Nephron (organoid): ENCODE measurements at regions not wholly inside any gene's neighbourhood (a gene's known extent, or its start where the extent isn't known, plus 50 kb on each side); places are given as distances from the start of the nearest gene placed in this dataset.

ENCODE experiments used
- H3K27ac Mint-ChIP-seq, 3 experiments: 2 replicates each; pipeline ENCODE4 v1.8.0; 2020; ENCODE audit warnings: mixed read lengths in 3 of 3, mild to moderate bottlenecking in 2 of 3, moderate library complexity in 1 of 3
- H3K27me3 Mint-ChIP-seq: 2 replicates; pipeline ENCODE4 v1.8.0; 2021; ENCODE audit warnings: low read depth, mild to moderate bottlenecking, moderate library complexity, mixed read lengths
- H3K36me3 Mint-ChIP-seq: 2 replicates; pipeline ENCODE4 v1.8.0; 2020; ENCODE audit warnings: low read depth, mixed read lengths
- H3K4me1 Mint-ChIP-seq: 2 replicates; pipeline ENCODE4 v1.8.0; 2020; ENCODE audit warnings: mixed read lengths
- H3K4me3 Mint-ChIP-seq, 3 experiments: 2 replicates each; pipeline ENCODE4 v1.8.0; 2020; ENCODE audit warnings: mild to moderate bottlenecking in 3 of 3, mixed read lengths in 3 of 3, moderate library complexity in 2 of 3
- H3K9me3 Mint-ChIP-seq: 2 replicates; pipeline ENCODE4 v1.8.0; 2020; ENCODE audit warnings: mixed read lengths
- TF ChIP-seq, protein P1 (sequence below), 3 experiments: fragments of 200-600 bp; sonication (generic); IDR thresholded peaks; one replicate each; pipeline ENCODE4 v1.5.0; 2021; ENCODE audit warnings: antibody characterized with exemption in 3 of 3; ENCODE audit not compliant: unreplicated experiment in 3 of 3

DNA sequence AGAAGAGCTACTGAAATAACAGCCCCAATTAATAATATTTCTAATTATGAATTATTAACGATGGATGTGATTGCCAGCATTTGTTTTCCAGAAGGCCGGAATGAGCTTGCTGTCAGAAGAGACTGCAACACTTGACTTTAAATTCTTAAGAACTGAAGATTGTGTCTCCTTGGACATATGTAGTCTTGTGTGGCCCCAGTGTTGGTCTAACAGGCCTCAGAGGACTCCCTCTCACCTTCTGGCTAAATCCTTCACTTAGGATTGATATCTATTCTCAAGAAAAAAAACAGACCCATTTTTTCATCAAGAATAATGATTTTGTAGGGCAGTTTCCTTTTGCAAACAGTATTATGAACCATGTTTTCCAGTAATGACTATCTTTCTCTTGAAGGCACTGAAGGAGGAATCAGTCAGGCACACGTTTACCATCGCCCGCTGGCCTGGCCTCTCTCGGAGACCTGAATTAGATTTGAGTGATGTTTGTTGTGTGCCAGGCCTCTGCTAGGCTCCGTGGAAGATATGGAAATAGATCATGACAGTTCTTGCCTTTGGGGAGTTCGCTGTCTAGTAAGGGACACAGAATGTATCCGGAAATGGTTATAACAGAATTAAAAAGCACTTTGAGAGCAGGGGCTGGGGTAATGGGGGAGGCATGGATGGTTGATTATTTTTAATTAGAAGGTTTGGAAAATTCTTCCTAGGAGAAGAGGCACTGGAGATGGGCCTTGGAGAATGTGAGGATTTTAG lies 258.0 kb downstream of the MYCN start:
- Mint-ChIP-seq H3K4me3 (no peak overlapping the region), H3K36me3 (no peaks in the 10 kb centered on the region), H3K27ac (no peak overlapping the region), H3K27me3 (peaks cover 3% of the 10 kb centered on the region), H3K4me1 (peaks cover 2% of the 10 kb centered on the region), H3K9me3 (peaks cover 3% of the 10 kb centered on the region)
- TF ChIP-seq, protein P1, sequence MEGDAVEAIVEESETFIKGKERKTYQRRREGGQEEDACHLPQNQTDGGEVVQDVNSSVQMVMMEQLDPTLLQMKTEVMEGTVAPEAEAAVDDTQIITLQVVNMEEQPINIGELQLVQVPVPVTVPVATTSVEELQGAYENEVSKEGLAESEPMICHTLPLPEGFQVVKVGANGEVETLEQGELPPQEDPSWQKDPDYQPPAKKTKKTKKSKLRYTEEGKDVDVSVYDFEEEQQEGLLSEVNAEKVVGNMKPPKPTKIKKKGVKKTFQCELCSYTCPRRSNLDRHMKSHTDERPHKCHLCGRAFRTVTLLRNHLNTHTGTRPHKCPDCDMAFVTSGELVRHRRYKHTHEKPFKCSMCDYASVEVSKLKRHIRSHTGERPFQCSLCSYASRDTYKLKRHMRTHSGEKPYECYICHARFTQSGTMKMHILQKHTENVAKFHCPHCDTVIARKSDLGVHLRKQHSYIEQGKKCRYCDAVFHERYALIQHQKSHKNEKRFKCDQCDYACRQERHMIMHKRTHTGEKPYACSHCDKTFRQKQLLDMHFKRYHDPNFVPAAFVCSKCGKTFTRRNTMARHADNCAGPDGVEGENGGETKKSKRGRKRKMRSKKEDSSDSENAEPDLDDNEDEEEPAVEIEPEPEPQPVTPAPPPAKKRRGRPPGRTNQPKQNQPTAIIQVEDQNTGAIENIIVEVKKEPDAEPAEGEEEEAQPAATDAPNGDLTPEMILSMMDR (IDR thresholded peaks at IDR 0.05; ENCODE audit: unreplicated experiment in 3 of 3) = no peak

DNA sequence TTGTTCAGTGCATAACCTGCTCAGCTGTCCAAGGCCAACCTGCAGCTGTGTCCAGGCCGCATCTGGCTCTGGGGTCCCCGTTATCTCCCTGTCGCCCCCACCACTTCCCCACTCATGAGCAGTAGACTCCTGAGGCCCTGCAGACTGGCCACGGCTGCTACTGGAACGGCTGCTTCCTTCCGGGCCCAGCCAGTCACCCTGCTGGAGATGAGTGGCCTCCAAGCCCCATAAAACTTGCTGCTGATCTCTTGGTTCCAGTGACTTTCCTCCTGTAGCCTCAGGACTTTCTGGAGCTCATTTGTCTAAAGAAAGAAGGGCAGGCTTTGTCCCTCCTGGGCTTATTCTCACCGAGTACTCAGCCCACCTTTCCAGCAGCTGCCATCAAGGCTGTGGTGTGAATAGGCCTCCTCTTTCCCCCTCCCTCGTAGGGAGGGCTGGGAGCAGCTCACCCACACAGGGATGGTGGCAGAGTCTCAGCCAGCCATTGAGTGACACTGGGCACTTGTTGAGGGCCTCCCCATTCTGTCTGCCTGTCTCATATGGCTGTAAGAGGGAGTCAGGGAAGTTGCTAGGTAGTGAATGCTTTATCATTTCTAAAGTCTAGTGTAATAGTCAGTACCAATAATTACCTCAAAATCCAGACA lies 257.3 kb downstream of the MYCN start:
- TF ChIP-seq, protein P1 (IDR thresholded peaks at IDR 0.05; ENCODE audit: unreplicated experiment in 3 of 3) = no peak
- Mint-ChIP-seq H3K4me1 (no peaks in the 10 kb centered on the region), H3K27me3 (peaks cover 3% of the 10 kb centered on the region), H3K36me3 (no peaks in the 10 kb centered on the region), H3K27ac (no peak overlapping the region), H3K9me3 (peaks cover 3% of the 10 kb centered on the region), H3K4me3 (no peak overlapping the region)

DNA sequence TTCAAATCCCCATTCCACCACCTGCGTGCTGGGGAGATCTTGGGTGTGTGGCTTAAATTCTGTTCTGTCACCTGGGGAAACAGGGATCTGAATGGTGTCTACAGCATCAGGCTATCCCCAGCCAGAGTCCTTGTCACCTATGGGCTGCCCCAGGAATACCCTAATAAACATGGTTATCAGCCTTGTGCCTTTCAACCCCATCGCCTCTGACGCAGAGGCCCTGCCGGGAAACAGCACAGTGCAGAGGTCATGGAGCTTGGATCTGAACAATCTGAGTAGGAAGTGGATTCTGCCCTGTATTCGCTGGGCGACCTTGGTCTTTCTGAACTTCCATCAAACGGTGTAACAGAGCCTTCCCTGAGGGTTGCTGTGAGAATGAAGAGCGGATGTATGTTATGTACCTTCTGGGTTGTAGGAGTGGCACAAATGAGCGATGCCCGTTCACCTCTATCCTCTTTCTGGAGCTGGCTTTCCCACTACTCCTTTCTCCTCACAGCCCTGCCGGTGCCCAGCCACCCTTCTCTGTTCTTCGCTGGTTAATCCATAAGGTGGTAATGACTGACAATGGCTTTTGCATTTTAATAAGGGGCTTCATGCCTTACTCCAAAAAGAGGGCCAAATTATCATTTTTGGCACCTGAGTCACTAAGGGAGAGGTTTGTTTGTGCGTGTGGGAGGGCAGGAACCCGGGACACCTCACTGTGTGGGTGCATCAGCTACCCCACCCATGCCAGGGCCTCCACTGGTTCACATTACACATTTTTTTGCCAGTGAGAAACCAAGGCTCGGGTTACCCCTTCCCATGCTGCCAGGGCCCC lies 256.5 kb downstream of the MYCN start:
- no peaks in the 10 kb centered on the region for H3K36me3 Mint-ChIP-seq
- H3K9me3 Mint-ChIP-seq = peaks cover 3% of the 10 kb centered on the region
- no peak overlapping the region for H3K4me3 Mint-ChIP-seq
- no peak overlapping the region for H3K27ac Mint-ChIP-seq
- TF ChIP-seq, protein P1 (IDR thresholded peaks at IDR 0.05; ENCODE audit: unreplicated experiment in 3 of 3) = no peak
- H3K4me1 Mint-ChIP-seq = no peaks in the 10 kb centered on the region
- peaks cover 2% of the 10 kb centered on the region for H3K27me3 Mint-ChIP-seq

DNA sequence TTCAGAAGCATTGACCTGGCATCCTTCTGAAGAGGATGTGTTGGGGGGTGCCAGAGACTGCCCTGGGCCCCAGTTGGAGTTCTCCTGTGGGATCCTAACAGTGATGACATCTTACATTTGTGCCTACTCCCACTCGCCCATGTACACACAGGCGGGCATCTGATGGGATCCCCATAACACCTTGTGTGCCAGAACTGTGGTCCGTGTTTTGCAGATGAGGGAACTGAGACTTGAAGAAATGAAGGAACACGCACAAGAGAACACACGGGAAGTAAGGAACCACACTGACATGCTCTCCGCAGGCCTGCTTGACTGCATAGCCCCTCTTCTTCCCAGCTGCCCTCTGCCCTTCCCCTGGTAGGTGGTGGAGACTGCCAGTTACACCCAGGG lies 255.3 kb downstream of the MYCN start:
- H3K4me1 Mint-ChIP-seq = no peaks in the 10 kb centered on the region
- no peak overlapping the region for H3K4me3 Mint-ChIP-seq
- no peak overlapping the region for H3K27ac Mint-ChIP-seq
- H3K36me3 Mint-ChIP-seq = no peaks in the 10 kb centered on the region
- no peaks in the 10 kb centered on the region for H3K27me3 Mint-ChIP-seq
- TF ChIP-seq, protein P1 (IDR thresholded peaks at IDR 0.05; ENCODE audit: unreplicated experiment in 3 of 3) = no peak
- H3K9me3 Mint-ChIP-seq = peaks cover 3% of the 10 kb centered on the region

DNA sequence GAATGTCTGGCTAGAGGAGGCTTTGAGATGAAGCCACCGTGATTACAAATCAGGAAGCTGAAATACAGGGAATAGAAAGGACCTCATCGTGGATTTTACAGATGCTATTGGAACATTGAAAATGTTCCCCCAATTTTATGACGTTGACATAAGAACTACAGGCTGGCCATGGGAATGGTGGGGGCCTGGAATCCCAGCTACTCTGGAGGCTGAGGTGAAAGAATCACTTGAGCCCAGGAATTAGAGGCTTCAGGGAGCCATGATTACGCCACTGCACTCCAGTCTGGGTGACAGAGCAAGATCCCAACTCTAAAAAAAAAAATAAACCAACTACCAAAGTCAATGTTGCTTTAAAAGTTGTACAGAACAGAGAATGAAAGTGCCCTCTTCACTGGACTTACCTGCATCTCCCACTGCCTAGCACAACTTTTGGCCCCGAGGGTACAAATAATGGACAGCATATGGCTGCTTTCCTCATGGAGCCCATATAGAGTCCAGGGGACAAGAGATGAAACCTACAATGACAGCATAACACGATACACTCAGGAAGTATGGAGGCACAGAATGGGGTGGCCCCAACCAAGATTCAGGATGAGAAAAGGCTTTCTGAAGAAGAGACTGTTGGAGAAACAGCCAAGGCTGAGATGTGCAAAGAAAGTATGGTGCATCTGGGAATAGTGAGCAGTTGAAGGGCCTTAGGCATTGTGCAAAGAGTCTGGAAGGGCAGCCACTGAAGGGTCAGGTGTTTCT lies 254.8 kb downstream of the MYCN start:
- Mint-ChIP-seq H3K27me3 (peaks cover 3% of the 10 kb centered on the region), H3K27ac (no peak overlapping the region), H3K9me3 (peaks cover 3% of the 10 kb centered on the region), H3K4me3 (no peak overlapping the region), H3K36me3 (no peaks in the 10 kb centered on the region), H3K4me1 (no peaks in the 10 kb centered on the region)
- TF ChIP-seq, protein P1 (IDR thresholded peaks at IDR 0.05; ENCODE audit: unreplicated experiment in 3 of 3) = no peak
